HG03520 (cell line): ENCODE measurements at regions not wholly inside any gene's neighbourhood (a gene's known extent, or its start where the extent isn't known, plus 50 kb on each side); places are given as distances from the start of the nearest gene placed in this dataset.

Source experiments
- ATAC-seq: cut with Tn5 transposase; IDR thresholded peaks from one replicate; pipeline ENCODE4 v1.9.1; 2021; ENCODE audit warnings: mild to moderate bottlenecking, moderate library complexity; ENCODE audit not compliant: unreplicated experiment

- no peak for ATAC-seq
Measured at GRCh38 chr18:73653827-73654226, 493.8 kb downstream of the FBXO15 start.

- ATAC-seq: no peak
Measured at GRCh38 chr18:73653251-73653650, 494.4 kb downstream of the FBXO15 start.

GRCh38 chr18:73647391-73647790 is 500.2 kb downstream of the FBXO15 start:
- ATAC-seq: no peak

GRCh38 chr18:73646772-73647171 is 500.9 kb downstream of the FBXO15 start:
- no peak for ATAC-seq

DNA sequence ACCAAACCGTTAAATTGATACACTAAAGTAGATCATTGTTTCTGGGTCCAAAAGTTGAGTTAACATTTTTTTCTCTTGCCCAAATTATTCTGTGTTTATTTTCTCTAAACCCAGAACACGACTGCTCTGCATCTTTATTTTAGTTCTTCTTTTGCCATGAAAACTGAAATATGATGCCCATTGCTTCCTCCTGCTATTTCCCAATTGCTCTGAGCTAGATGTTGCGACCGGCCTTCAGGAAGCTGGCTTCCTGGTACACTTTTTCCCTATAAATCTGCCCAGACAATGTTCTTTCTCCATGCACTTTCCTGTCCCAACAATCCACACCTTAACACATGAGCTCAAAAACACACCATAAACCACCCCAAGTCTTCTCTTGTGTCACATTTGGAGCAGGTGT is 501.4 kb downstream of the FBXO15 start:
- ATAC-seq: no peak

DNA sequence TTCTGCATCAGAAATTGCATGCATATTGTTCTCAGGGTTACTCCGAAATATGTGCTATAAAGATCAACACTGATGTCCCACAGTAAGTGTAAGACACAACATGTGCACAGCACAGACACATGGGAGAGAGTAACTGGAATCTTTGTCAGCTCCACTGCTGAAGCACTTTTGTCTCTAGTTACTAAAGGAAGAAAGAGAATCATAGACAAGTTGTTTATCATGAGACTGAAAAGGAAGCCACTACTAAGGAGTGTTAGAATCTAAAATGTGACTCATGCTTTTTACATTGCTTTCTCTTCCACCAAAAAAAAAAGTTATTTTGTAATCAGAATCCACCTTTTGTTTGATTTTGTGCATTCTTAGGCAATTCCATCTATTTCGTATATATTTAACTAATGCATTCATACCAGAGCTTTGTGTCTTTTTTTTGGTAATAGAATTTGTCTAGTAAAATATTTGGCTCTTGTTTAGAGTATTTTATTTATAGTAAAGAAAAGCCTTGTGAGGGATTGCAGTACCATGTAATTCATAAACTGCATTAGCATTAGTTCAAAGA is 502.4 kb downstream of the FBXO15 start:
- no peak for ATAC-seq

- ATAC-seq: no peak
Measured at GRCh38 chr18:73639788-73640187, 507.8 kb downstream of the FBXO15 start.

- ATAC-seq: no peak
Measured at GRCh38 chr18:73638709-73639108, 508.9 kb downstream of the FBXO15 start.

- ATAC-seq: no peak
Measured at GRCh38 chr18:73636355-73636754, 511.3 kb downstream of the FBXO15 start.

DNA sequence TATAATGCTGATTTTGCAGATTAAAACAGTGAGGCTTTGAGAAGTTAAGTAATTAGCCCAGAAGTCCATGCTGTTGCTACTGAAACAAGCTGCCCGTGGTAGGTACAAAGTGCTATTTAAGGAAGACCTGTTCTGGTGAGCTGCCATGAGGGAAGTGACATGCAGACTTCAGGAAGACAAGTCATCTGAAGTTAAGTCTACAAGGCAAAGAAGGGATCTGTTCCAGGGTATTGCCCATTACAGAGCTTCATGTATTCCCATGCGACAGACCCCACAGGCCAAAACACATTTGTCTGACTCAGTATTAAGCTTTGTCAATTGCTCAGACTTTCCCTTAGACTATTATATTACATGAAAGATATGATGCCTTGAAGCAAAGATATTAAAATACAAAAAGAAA is 520.8 kb downstream of the FBXO15 start:
- no peak for ATAC-seq

- no peak for ATAC-seq
Measured at GRCh38 chr18:73626221-73626620, 521.4 kb downstream of the FBXO15 start.

DNA sequence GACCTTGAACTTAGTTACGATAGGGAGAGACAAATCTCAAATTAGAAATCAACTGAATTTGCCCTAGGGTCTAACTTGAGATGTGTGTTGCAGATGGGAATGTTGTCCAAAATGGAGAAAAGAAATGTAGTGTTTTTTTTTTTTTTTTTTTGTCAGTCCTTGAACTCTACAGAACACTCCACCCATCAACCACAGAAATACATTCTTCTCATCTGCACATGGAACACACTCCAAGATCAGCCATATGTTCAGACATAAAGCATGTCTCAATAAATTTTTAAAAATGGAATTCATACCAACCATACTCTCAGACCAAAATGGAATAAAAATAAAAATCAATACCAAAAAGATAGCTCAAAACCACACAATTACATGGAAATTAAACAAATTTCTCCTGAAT is 526.5 kb downstream of the FBXO15 start:
- no peak for ATAC-seq

DNA sequence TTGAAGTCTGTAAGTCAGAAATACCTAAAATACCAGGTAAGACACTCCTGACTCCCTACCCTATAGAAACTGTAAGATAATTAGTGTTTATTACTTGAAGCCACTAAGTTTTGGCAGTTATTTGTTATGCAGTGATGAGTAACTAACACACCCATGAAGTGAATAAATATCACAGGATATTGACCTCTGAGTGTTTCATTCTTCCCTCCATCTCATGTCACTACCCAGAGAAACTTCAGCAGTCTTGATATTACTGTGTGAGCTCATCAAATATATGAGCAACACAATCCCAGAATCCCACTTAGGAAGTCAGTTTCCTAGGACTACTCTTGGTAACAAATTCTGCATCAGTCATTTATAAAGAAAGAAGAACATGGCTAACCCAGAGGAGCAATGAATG is 529.7 kb downstream of the FBXO15 start:
- no peak for ATAC-seq

DNA sequence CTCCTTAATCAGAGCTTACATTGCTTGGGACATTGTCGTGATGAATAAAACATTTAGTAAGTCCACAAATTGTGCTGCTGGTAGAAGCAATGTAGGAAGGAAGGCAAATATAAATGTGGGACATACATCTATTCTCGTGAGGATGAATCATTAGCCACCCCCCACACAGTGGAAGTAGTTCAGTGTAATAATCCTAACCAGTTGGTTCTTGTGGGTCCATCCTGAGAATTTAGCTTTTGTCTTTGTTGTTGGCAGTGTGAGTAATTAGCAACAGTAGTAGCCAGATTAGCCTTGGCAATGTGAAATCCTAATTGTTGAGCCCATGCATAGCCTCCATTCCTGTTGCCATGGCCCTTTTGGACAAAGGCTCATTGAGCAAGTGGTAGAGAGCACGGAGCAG is 532.1 kb downstream of the FBXO15 start:
- no peak for ATAC-seq

DNA sequence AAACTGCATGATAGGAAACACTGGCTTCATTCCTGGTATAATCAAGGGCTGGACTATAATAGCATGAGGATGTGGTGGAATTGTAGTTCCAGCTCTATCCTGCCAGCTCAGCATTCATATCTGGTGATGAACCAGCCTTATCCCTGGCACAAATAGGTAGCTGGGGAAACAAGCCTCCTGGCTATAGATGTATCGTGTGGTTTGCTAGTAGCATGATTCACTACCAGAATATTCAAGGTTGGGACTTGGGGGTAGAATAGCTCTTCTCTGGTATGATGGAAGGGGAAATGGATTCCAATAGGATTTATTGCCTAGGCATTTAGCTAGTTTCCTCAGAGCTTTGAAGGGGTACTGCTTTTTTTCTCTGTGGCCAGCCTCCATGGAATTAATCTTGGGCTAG is 532.8 kb downstream of the FBXO15 start:
- ATAC-seq: no peak

- ATAC-seq: no peak
Measured at GRCh38 chr18:73613706-73614340, 533.8 kb downstream of the FBXO15 start.

- no peak for ATAC-seq
Measured at GRCh38 chr18:73597832-73598615, 549.6 kb downstream of the FBXO15 start.

DNA sequence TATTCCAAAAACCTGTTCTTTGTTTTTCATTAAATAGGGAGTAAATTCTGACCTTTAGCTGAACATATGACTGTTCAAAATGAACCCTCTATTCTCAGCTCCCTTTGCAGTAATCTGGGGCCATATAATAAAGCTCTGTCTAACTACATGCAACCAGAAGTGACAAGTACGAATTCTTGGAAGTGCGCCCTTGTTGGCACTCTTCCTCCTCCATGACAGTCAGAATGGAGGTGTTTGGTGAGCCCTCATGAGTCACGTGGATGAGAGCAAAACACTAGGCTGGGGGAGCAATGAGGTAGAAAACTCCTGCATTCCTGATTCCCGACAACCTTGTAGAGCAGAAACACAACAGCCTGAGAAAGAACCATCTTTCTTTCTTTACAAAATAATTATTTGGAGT is 552.9 kb downstream of the FBXO15 start:
- no peak for ATAC-seq

GRCh38 chr18:73593207-73593606 is 554.4 kb downstream of the FBXO15 start:
- no peak for ATAC-seq

DNA sequence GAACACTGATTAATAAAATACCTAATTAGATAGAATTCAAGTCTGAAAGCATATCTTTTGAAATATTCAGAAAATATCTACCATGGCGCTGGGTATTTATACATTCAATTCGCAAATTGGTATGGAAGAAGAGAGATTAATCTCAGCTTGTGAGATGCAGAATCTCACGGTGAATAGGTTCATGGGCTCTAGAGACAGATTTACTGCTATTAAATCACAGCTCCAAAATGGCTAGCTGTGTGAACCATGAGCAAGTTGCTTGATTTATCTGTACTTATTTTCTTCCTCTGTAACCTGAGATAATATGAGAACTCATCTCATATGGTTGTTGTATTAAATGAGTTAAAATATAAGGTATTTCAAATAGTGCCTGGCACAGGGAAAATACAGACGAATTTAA is 556.7 kb downstream of the FBXO15 start:
- ATAC-seq: no peak

DNA sequence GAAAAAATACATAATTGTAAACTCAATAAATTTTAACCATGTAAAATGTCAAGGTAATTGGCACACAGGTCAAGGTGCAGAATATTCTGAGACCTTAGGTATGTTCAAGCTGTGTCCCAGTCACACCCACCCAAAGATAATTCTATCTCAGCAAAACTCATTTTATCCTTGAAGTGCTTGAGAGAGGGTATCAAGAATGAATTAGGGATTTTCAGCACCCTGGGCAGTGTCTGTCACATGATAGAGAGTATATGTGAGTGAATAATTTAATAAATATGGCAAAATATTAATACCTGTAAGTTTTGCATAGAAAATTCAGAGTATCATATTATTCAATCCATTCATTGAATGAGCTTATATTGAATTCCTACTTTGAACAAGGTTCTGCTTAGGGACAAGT is 567.9 kb downstream of the FBXO15 start:
- no peak for ATAC-seq

- no peak for ATAC-seq
Measured at GRCh38 chr18:73577365-73577764, 570.3 kb downstream of the FBXO15 start.
